H9 (cell line): ENCODE measurements at regions not wholly inside any gene's neighbourhood (a gene's known extent, or its start where the extent isn't known, plus 50 kb on each side); places are given as distances from the start of the nearest gene placed in this dataset.
"Not testable (repeated sequence)": the region's sequence is repeated elsewhere in the genome, so short reads cannot be mapped to it uniquely, and the experiment has no call there.

Experiments used
- DNase-seq: peaks from one replicate; pipeline ENCODE4 v3.0.0-alpha.2; 2017
- H2AFZ ChIP-seq: one replicate; pipeline ENCODE4 v1.6.1; 2013; ENCODE audit warnings: mild to moderate bottlenecking, low read length, control low read depth, moderate library complexity
- H2AK5ac ChIP-seq: 2 replicates; pipeline ENCODE4 v1.6.1; 2013; ENCODE audit warnings: low read length, control low read depth, mixed read lengths; ENCODE audit not compliant: insufficient read length
- H2BK120ac ChIP-seq: one replicate; pipeline ENCODE4 v1.6.1; 2013; ENCODE audit warnings: low read depth, mild to moderate bottlenecking, low read length, control low read depth, inconsistent platforms; ENCODE audit not compliant: poor library complexity, severe bottlenecking
- H2BK12ac ChIP-seq: 2 replicates; pipeline ENCODE4 v1.6.1; 2013; ENCODE audit warnings: low read length, control low read depth, mixed read lengths, low read depth; ENCODE audit not compliant: insufficient read length
- H2BK15ac ChIP-seq: 2 replicates; pipeline ENCODE4 v1.6.1; 2013; ENCODE audit warnings: low read depth, low read length, control low read depth
- H2BK20ac ChIP-seq: one replicate; pipeline ENCODE4 v1.6.1; 2013; ENCODE audit warnings: low read depth, mild to moderate bottlenecking, low read length, control low read depth, inconsistent platforms; ENCODE audit not compliant: poor library complexity, severe bottlenecking
- H2BK5ac ChIP-seq: 2 replicates; pipeline ENCODE4 v1.6.1; 2013; ENCODE audit warnings: low read length, control low read depth, mixed read lengths; ENCODE audit not compliant: insufficient read length
- H3K14ac ChIP-seq: 2 replicates; pipeline ENCODE4 v1.6.1; 2013; ENCODE audit warnings: low read length, control low read depth; ENCODE audit not compliant: insufficient read depth
- H3K18ac ChIP-seq: 2 replicates; pipeline ENCODE4 v1.6.1; 2013; ENCODE audit warnings: low read depth, mild to moderate bottlenecking, mixed read lengths, low read length, control low read depth; ENCODE audit not compliant: insufficient read length
- H3K23ac ChIP-seq: 2 replicates; pipeline ENCODE4 v1.6.1; 2013; ENCODE audit warnings: low read length, control low read depth, mixed read lengths, low read depth; ENCODE audit not compliant: insufficient read length
- H3K23me2 ChIP-seq: 2 replicates; pipeline ENCODE4 v1.6.1; 2013; ENCODE audit warnings: low read depth, mild to moderate bottlenecking, mixed read lengths, low read length, control low read depth; ENCODE audit not compliant: insufficient read length, poor library complexity, severe bottlenecking
- H3K27ac ChIP-seq: 2 replicates; pipeline ENCODE4 v1.5.1; 2013; ENCODE audit warnings: low read length, control low read depth, mixed read lengths, low read depth; ENCODE audit not compliant: insufficient read length
- H3K27me3 ChIP-seq: 2 replicates; pipeline ENCODE4 v1.6.1; 2013; ENCODE audit warnings: low read length, control low read depth, inconsistent platforms; ENCODE audit not compliant: insufficient read depth
- H3K4ac ChIP-seq: 2 replicates; pipeline ENCODE4 v1.6.1; 2013; ENCODE audit warnings: low read depth, mild to moderate bottlenecking, control low read depth, inconsistent platforms, low read length, moderate library complexity
- H3K4me1 ChIP-seq: 2 replicates; pipeline ENCODE4 v1.6.1; 2013; ENCODE audit warnings: low read length, control low read depth, inconsistent platforms; ENCODE audit not compliant: insufficient read depth
- H3K4me2 ChIP-seq: 2 replicates; pipeline ENCODE4 v1.6.1; 2013; ENCODE audit warnings: low read length, control low read depth, mixed read lengths; ENCODE audit not compliant: insufficient read length, insufficient read depth
- H3K56ac ChIP-seq: 2 replicates; pipeline ENCODE4 v1.6.1; 2013; ENCODE audit warnings: low read depth, mild to moderate bottlenecking, mixed read lengths, low read length, control low read depth; ENCODE audit not compliant: insufficient read length
- H3K79me1 ChIP-seq: 2 replicates; pipeline ENCODE4 v1.6.1; 2013; ENCODE audit warnings: low read depth, mild to moderate bottlenecking, moderate library complexity, low read length, control low read depth, inconsistent platforms; ENCODE audit not compliant: insufficient read depth, poor library complexity, severe bottlenecking
- H3K79me2 ChIP-seq: 2 replicates; pipeline ENCODE4 v1.6.1; 2013; ENCODE audit warnings: low read length, control low read depth, inconsistent platforms; ENCODE audit not compliant: insufficient read depth
- H3K9ac ChIP-seq: 2 replicates; pipeline ENCODE4 v1.6.1; 2013; ENCODE audit warnings: low read length, control low read depth, mixed read lengths; ENCODE audit not compliant: insufficient read length; ENCODE audit errors: extremely low read depth
- H3K9me3 ChIP-seq: one replicate; pipeline ENCODE4 v1.6.1; 2013; ENCODE audit warnings: low read depth, low read length, inconsistent platforms; ENCODE audit not compliant: control insufficient read depth
- H3T11ph ChIP-seq: one replicate; pipeline ENCODE4 v1.6.1; 2013; ENCODE audit warnings: mild to moderate bottlenecking, low read length, control low read depth, inconsistent platforms
- H4K20me1 ChIP-seq: one replicate; pipeline ENCODE4 v1.6.1; 2013; ENCODE audit not compliant: control insufficient read depth, insufficient read length, insufficient read depth
- H4K5ac ChIP-seq: 2 replicates; pipeline ENCODE4 v1.6.1; 2013; ENCODE audit warnings: low read depth, mild to moderate bottlenecking, mixed read lengths, low read length, control low read depth; ENCODE audit not compliant: insufficient read length
- H4K8ac ChIP-seq: replicated peaks from 2 replicates; pipeline ENCODE4 v1.6.1; 2013; ENCODE audit warnings: low read length, control low read depth, mixed read lengths, low read depth; ENCODE audit not compliant: insufficient read length
- H4K91ac ChIP-seq: 2 replicates; pipeline ENCODE4 v1.6.1; 2013; ENCODE audit warnings: low read depth, mild to moderate bottlenecking, moderate library complexity, mixed read lengths, low read length, control low read depth; ENCODE audit not compliant: insufficient read length
- H3K27ac Mint-ChIP-seq, 3 experiments: 2 replicates in 2 of 3; 3 replicates in 1 of 3; pipeline ENCODE4 v1.8.0; 2020 to 2021; ENCODE audit warnings: mixed read lengths in 3 of 3, mild to moderate bottlenecking in 1 of 3, moderate library complexity in 1 of 3
- H3K27me3 Mint-ChIP-seq: 2 replicates; pipeline ENCODE4 v1.8.0; 2021; ENCODE audit warnings: low read depth, mild to moderate bottlenecking, moderate library complexity, mixed read lengths
- H3K36me3 Mint-ChIP-seq, 3 experiments: 2 replicates in 2 of 3; 3 replicates in 1 of 3; pipeline ENCODE4 v1.8.0; 2020 to 2021; ENCODE audit warnings: low read depth in 3 of 3, mixed read lengths in 3 of 3; ENCODE audit not compliant: insufficient read depth in 1 of 3
- H3K4me1 Mint-ChIP-seq, 2 experiments: 2 replicates each; pipeline ENCODE4 v1.8.0; 2020; ENCODE audit warnings: mixed read lengths in 2 of 2
- H3K4me3 Mint-ChIP-seq, 2 experiments: 2 replicates in 1 of 2; 3 replicates in 1 of 2; pipeline ENCODE4 v1.8.0; 2020 to 2021; ENCODE audit warnings: mild to moderate bottlenecking in 2 of 2, mixed read lengths in 2 of 2, moderate library complexity in 1 of 2
- H3K9me3 Mint-ChIP-seq, 2 experiments: 2 replicates in 1 of 2; 3 replicates in 1 of 2; pipeline ENCODE4 v1.8.0; 2020; ENCODE audit warnings: mild to moderate bottlenecking in 2 of 2, mixed read lengths in 2 of 2, moderate library complexity in 1 of 2
- WGBS: extraction: QIAGEN DNeasy Blood & Tissue Kit; methylation state at CpG from one replicate; pipeline ENCODE4 v1.1.7; 2013; ENCODE audit warnings: missing lambda C conversion rate, low lambda C conversion rate, mixed read lengths; ENCODE audit not compliant: insufficient read length; ENCODE audit errors: extremely low coverage; 5-methylcytosine and 5-hydroxymethylcytosine counted together

DNA sequence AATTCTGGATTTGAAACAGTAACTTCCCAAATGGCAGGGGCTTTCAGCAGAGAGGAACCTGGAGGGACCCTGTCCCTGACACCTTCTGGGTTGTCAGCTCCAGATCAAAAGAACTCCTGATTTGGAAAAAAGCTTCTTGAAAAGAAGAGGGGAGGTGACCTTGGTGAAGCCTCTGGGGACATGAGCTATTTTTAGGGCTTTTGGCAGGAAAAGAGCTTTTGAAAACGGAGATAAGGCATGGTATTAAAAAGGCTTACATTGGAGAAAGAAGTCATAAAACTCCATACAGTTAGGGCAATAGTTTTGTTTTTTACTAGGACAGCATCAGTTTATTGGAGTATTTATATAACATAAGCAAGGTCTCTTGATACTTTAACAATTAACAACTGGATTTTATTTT is 72.5 kb upstream of the NIPA1 start:
- H2BK15ac ChIP-seq, H2BK20ac ChIP-seq, H3K9ac ChIP-seq, H3K4me2 ChIP-seq, H3K4me1 Mint-ChIP-seq, H3K56ac ChIP-seq, H4K91ac ChIP-seq, H3K23ac ChIP-seq, H3K36me3 Mint-ChIP-seq, H3T11ph ChIP-seq, H3K9me3 Mint-ChIP-seq, H2BK12ac ChIP-seq, H2BK120ac ChIP-seq, H2BK5ac ChIP-seq, H3K4me1 ChIP-seq, H3K79me2 ChIP-seq, H4K5ac ChIP-seq, H3K14ac ChIP-seq, H3K27ac Mint-ChIP-seq, H2AFZ ChIP-seq, H3K27me3 Mint-ChIP-seq, H3K4ac ChIP-seq, H4K8ac ChIP-seq, H3K18ac ChIP-seq, H3K23me2 ChIP-seq, DNase-seq, H4K20me1 ChIP-seq, H3K4me3 Mint-ChIP-seq, H3K9me3 ChIP-seq, H3K79me1 ChIP-seq, H2AK5ac ChIP-seq, H3K27ac ChIP-seq, H3K27me3 ChIP-seq: not testable (repeated sequence)
- WGBS, result no CpG with 5 or more reads among the region's 1 CpG

DNA sequence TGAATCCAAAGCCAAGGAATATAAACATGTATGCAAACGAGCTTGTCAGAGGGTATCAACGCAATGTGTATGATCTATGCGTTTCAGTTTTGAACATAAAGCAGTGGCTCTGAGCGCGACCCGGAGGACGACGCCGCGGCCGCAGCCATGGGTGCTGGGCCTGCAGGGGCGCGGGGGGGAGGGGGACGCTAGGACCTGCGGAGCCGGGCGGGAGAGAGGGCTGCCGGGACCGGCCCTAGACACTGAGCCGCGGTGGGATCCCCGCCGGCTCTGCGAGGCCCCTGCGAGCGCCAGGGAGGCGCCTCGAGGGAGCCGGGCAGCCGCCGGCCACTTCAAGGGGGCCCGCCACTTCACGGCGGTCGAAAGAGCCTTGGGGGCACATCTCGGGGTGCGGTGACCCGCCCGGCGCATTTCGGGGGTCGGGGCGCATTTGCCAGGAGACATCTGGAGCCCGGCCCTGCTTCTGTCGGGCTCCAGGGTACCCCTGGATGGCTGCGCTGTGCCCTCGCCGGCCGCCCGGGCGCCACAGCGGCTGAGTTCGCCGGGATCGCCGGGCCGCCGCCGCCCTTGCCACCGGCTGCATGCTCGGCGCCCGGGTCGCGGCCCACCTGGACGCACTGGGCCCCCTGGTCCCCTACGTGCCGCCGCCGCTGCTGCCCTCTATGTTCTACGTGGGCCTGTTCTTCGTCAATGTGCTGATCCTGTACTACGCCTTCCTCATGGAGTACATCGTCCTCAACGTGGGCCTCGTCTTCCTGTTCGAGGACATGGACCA is 71.9 kb upstream of the NIPA1 start:
- not testable (repeated sequence) for H2AK5ac ChIP-seq, H2BK120ac ChIP-seq, H3K27ac Mint-ChIP-seq, H2BK5ac ChIP-seq, H3K27me3 Mint-ChIP-seq, H3K9me3 ChIP-seq, DNase-seq, H4K5ac ChIP-seq, H2BK12ac ChIP-seq, H4K20me1 ChIP-seq, H3T11ph ChIP-seq, H2BK20ac ChIP-seq, H3K56ac ChIP-seq, H3K4me1 ChIP-seq, H3K4ac ChIP-seq, H3K27me3 ChIP-seq, H3K79me2 ChIP-seq, H3K23me2 ChIP-seq, H3K4me1 Mint-ChIP-seq, H3K4me2 ChIP-seq, H3K27ac ChIP-seq, H3K36me3 Mint-ChIP-seq, H3K23ac ChIP-seq, H3K79me1 ChIP-seq, H3K18ac ChIP-seq, H3K4me3 Mint-ChIP-seq, H2BK15ac ChIP-seq, H4K91ac ChIP-seq, H3K14ac ChIP-seq, H2AFZ ChIP-seq, H3K9me3 Mint-ChIP-seq, H3K9ac ChIP-seq, H4K8ac ChIP-seq
- WGBS, result no CpG with 5 or more reads among the region's 77 CpGs
